NCI-H2029 (cell line): ENCODE measurements at regions not wholly inside any gene's neighbourhood (a gene's known extent, or its start where the extent isn't known, plus 50 kb on each side); places are given as distances from the start of the nearest gene placed in this dataset.
"Not testable (repeated sequence)": the region's sequence is repeated elsewhere in the genome, so short reads cannot be mapped to it uniquely, and the experiment has no call there.

Experiments used
- DNase-seq: peaks from one replicate; lab custom pipeline; 2025; lab: John Stamatoyannopoulos, UW

DNA sequence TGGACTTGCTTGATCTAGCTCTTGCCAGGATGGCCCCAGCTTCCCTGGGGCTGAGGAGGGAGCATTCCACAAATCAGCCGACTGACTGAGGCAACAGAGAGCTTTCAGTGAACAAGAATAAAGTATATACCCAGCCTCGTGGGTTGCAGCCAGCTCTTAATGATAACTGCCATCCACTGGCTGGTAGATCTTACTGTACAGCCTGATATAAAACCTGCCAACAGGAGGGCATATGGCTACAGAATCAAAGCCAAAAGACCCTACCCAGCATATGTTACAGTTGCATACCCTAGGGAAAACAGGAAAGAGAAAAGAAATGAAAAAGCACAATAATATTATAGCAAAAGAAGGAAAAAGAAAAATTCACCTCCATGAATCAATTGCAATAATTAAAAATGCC lies 775.9 kb upstream of the KIF2B start:
- no peak for DNase-seq

GRCh38 chr17:53039981-53040380 lies 782.7 kb upstream of the KIF2B start:
- no peak for DNase-seq

GRCh38 chr17:53033297-53033696 lies 789.4 kb upstream of the KIF2B start:
- no peak for DNase-seq

GRCh38 chr17:53032861-53033271 lies 789.9 kb upstream of the KIF2B start:
- peak; percentile 92 for DNase-seq

- DNase-seq, result no peak
Measured at GRCh38 chr17:53017227-53017626, 805.5 kb upstream of the KIF2B start.

- DNase-seq, result no peak
Measured at GRCh38 chr17:53016085-53016484, 806.6 kb upstream of the KIF2B start.

GRCh38 chr17:53012364-53012763 lies 810.4 kb upstream of the KIF2B start:
- DNase-seq, result no peak

- no peak for DNase-seq
Measured at GRCh38 chr17:53006006-53006405, 816.7 kb upstream of the KIF2B start.

DNA sequence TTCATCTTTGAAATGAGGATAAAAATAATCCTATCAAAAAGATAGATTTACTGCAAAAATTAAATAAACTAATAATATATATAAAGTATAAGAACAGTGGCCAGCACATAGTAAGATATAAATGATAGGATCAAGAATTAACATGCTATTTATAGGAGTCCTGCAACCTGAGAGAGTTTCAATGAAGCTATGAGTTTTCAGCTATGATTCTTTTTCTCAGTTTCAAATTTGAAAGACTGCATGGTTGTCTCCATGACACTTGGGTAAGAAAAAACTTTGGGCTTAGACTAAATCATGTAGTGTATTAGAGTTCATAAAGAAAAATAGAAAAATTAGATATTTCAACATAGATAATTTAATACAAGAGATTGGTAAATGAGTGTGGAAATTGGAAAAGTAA lies 817.8 kb upstream of the KIF2B start:
- no peak for DNase-seq

GRCh38 chr17:52995881-52996280 lies 826.8 kb upstream of the KIF2B start:
- DNase-seq, result no peak

DNA sequence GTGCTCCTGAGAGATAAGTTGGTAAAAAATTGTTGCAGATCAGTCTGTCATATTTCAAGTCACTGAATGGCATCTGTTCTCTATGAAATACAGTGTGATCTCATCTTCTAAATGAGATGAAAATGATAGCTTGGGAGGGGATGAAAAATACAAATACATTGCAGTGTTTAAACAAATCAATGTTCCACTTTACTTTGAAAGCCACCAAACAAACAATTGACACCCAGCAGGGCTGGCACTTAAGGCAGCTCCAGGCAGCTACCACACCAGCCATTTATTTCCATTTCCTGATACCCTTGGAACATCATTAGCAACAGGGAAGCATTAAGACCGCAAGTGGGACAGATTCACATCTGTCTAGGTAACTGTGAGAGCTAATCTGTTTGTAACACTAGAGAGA lies 827.6 kb upstream of the KIF2B start:
- DNase-seq, result peak; percentile 67

GRCh38 chr17:52986056-52986662 lies 827.6 kb upstream of the CA10 start:
- no peak for DNase-seq

GRCh38 chr17:52982331-52982730 lies 823.8 kb upstream of the CA10 start:
- no peak for DNase-seq

DNA sequence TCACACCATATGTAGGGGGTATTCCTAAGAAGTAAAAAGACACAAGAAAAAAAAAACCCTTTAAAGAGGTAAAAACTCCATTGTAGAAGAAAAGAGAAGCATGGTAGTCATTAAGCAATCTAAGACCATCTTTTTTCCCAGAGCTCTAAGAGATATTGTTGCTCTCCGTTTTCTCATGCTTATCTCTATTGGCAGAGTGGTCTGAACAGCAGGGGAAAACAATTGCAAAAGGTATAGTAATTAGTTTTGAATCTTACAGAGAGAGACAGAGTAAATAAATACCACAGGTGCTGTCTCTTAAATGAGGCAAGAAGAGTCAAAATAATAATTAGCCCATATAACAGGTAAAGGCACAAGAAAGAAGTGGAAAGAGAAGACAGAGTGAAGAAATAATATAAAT lies 821.4 kb upstream of the CA10 start:
- DNase-seq, result no peak

- DNase-seq, result no peak
Measured at GRCh38 chr17:52965856-52966255, 807.3 kb upstream of the CA10 start.

- DNase-seq, result not testable (repeated sequence)
Measured at GRCh38 chr17:52961751-52962150, 803.2 kb upstream of the CA10 start.

DNA sequence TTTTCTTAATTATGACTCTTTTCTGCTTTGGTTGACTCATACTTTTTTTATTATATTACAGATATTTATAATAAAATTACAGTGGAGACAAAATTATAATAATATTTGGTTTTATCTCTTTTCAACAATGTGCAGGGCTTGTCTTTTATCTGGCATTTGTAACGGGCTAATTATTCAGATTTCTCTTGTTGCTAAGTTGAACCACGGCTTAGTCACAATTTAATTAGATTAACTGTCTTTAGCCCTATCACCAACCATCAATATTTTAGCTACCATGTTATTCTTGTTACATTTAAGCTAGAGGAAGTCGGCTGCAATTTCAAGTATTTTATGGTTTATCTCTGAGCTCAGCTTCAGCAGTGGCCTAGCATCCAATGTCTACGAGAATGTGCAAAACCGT lies 798.9 kb upstream of the CA10 start:
- no peak for DNase-seq

DNA sequence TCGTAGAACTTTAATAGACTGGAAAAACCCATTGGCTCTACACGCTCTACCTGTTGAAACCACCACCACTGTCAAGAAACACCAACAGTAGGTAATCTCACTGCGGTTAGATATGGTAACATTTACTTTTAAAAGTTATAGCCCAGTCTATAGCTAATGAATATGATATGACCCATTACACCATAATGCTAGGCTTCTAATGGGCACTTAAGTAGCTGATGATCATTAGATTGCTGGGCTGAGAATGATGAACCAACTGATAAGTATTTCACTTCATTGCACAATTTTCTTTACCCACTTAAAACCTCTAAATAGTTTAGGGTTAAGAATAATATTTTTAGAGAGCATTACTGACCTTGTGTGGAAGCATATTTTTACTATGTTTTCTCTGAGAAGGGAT lies 788.9 kb upstream of the CA10 start:
- no peak for DNase-seq

- no peak for DNase-seq
Measured at GRCh38 chr17:52938623-52939230, 780.2 kb upstream of the CA10 start.

DNA sequence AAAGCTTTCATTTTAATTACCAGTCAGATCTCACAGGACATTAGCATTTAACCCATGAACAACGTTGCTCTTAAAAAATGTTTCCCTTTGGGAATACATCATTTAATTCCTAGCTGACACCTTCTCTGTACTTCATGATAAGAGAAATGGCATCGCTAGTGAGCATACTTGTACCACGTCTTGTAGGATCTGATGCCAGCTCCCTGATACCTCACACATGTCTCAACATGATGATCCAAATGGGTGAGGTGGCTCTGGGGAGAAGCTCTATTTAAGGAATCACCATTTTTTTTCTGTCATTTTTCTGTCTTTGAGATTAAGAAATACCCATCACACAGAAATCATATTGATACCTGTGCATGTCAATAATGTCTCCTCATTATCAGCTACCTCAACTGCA lies 772.1 kb upstream of the CA10 start:
- no peak for DNase-seq

DNA sequence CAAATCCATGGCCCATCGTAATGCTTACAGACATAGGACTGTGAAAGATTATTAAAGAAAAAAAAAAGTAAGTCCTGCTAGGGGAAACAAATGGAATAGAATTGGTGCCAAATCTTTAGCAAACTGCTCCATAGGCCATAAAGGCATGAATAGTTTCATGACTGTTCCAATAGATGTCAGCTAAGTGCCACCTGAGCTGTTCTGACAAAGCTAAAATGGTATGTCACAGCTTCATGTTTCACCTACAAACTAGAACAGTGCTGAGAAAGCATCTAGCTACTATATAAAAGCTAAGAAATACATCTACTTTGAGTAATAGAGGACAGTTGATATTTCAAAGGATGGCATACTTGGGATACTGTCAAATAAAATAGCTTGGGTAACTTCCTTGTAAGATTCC lies 771.6 kb upstream of the CA10 start:
- DNase-seq, result no peak

GRCh38 chr17:52923658-52924057 lies 765.1 kb upstream of the CA10 start:
- DNase-seq, result no peak

- DNase-seq, result no peak
Measured at GRCh38 chr17:52899235-52899634, 740.7 kb upstream of the CA10 start.

- DNase-seq, result no peak
Measured at GRCh38 chr17:52895272-52895671, 736.8 kb upstream of the CA10 start.
